ENCODE measurements at regions not wholly inside any gene's neighbourhood (a gene's known extent, or its start where the extent isn't known, plus 50 kb on each side); places are given as distances from the start of the nearest gene placed in this dataset.

DNA sequence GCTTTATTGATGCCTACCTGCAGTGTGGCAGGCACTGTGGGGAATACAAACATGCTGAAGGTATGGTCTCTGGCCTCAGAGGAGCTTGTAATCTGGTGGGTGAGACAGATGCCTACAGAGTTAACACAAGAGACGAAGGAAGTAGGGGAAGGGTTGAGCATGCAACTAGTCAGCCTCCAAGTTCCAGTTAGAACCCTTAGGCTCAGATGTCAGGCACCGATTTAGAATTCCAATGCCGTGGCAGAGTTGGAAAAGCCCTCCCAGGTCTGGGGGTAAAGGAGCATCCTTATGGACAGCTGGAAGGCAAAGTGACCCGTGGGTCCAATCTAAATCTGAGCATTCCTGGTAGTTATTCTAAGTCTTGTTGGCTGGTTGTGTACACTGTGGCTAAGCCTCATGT is 132.9 kb upstream of the GJB5 start:
- Mint-ChIP-seq H3K4me1 (no peaks in the 10 kb centered on the region), H3K27ac (ENCODE audit: low read depth) (no peak overlapping the region), H3K4me3 (no peak overlapping the region), H3K36me3 (ENCODE audit: insufficient read depth) (no peaks in the 10 kb centered on the region), H3K9me3 (no peaks in the 10 kb centered on the region), H3K27me3 (peaks cover 59% of the 10 kb centered on the region)
- ATAC-seq (replicated peaks; ENCODE audit: extremely low read depth, poor library complexity, severe bottlenecking) (no peak), DNase-seq (ENCODE audit: low spot score in 2 of 2) (no peak)

GRCh38 chr1:34625521-34626015 is 129.3 kb upstream of the GJB5 start:
- H3K9me3 Mint-ChIP-seq, result no peaks in the 10 kb centered on the region
- H3K36me3 Mint-ChIP-seq (ENCODE audit: insufficient read depth), result no peaks in the 10 kb centered on the region
- no peaks in the 10 kb centered on the region for H3K4me1 Mint-ChIP-seq
- H3K27ac Mint-ChIP-seq (ENCODE audit: low read depth), result no peak overlapping the region
- H3K4me3 Mint-ChIP-seq, result no peak overlapping the region
- DNase-seq (ENCODE audit: low spot score in 2 of 2) (no peak), ATAC-seq (replicated peaks; ENCODE audit: extremely low read depth, poor library complexity, severe bottlenecking) (no peak)
- peaks cover 29% of the 10 kb centered on the region for H3K27me3 Mint-ChIP-seq

DNA sequence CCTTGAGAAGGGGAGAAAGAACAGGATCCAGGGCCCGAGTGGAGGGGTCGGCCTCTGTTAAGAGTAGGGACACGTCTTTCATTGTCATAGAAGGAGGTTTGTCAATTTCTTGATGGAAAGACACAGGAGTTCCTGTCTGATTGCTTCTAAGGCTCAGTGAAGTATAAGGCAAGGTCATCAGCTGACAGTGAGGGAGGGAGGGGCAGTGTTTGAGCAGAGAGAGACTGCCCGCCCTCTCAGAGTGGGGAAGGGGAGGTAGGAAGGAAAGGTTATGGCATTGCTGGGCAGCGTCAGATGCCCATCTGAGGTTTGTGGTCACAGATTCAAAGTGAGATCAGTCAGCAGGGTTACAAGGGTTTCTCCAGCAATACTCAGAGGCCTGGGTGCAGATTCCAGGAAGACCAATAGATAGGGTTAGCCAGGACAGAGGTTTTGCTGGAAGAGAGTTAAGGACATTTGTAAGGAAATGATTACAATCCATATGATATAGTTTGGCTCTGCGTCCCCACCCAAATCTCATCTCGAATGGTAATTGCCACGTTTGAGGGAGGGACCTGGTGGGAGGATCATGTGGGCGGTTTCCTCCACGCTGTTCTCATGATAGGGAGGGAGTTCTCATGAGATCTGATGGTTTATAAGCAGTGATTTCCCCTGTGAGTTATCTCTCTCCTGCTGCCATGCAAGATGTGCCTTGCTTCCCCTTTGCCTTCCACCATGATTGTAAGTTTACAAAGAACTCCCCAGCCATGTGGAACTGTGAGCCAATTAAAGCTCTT is 127.2 kb upstream of the GJB5 start:
- Mint-ChIP-seq H3K4me1 (no peaks in the 10 kb centered on the region), H3K27ac (ENCODE audit: low read depth) (no peak overlapping the region), H3K36me3 (ENCODE audit: insufficient read depth) (no peaks in the 10 kb centered on the region), H3K4me3 (no peak overlapping the region), H3K9me3 (no peaks in the 10 kb centered on the region), H3K27me3 (peaks cover 18% of the 10 kb centered on the region)
- DNase-seq (ENCODE audit: low spot score in 2 of 2) (no peak), ATAC-seq (replicated peaks; ENCODE audit: extremely low read depth, poor library complexity, severe bottlenecking) (no peak)

DNA sequence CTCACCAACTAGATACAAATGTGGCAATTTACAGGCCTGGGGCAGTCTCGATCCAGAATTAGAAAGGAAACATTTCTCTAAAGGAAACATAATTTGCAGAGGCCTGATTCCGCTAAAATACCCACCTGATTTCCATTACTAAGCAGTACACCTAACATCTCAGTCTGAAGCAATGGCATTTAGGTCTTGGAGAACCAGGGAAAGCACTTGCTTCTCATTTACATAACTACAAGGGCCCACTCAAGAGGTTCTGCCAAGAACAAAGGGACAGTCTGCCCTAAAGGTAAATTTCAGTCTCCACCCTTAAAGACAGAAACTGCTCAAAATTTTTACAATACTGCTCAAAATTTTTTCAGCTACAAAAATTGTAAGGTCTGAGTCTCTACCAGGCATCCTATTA is 123.7 kb upstream of the GJB5 start:
- no peaks in the 10 kb centered on the region for H3K9me3 Mint-ChIP-seq
- DNase-seq (ENCODE audit: low spot score in 2 of 2), result no peak
- H3K4me3 Mint-ChIP-seq, result no peak overlapping the region
- no peak for ATAC-seq (replicated peaks; ENCODE audit: extremely low read depth, poor library complexity, severe bottlenecking)
- no peaks in the 10 kb centered on the region for H3K27me3 Mint-ChIP-seq
- H3K27ac Mint-ChIP-seq (ENCODE audit: low read depth), result no peak overlapping the region
- H3K36me3 Mint-ChIP-seq (ENCODE audit: insufficient read depth), result no peaks in the 10 kb centered on the region
- H3K4me1 Mint-ChIP-seq, result no peaks in the 10 kb centered on the region

DNA sequence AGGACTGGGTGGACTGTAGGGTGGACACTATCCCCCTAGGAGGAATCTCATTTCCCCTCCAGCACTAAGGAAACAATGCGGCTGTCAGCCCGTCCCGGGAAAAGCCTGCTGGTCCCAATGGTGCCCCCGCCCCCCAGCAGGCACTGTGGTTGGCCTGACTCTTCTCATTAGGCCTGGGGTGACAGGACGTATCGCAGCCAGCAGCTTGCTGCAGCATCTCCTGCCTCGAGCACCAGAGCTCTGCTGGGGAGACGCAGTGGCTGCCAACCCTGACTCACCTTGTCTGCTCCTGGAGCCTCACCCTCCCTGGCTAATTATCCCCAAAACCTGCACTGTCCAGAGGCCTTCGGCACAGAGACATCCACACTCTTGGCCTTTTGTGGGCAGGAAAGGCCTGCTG is 115.1 kb upstream of the GJB5 start:
- no peaks in the 10 kb centered on the region for H3K9me3 Mint-ChIP-seq
- no peak for ATAC-seq (replicated peaks; ENCODE audit: extremely low read depth, poor library complexity, severe bottlenecking)
- no peaks in the 10 kb centered on the region for H3K4me1 Mint-ChIP-seq
- no peaks in the 10 kb centered on the region for H3K36me3 Mint-ChIP-seq (ENCODE audit: insufficient read depth)
- H3K27me3 Mint-ChIP-seq, result peaks cover 28% of the 10 kb centered on the region
- no peak for DNase-seq (ENCODE audit: low spot score in 2 of 2)
- no peak overlapping the region for H3K4me3 Mint-ChIP-seq
- no peak overlapping the region for H3K27ac Mint-ChIP-seq (ENCODE audit: low read depth)

DNA sequence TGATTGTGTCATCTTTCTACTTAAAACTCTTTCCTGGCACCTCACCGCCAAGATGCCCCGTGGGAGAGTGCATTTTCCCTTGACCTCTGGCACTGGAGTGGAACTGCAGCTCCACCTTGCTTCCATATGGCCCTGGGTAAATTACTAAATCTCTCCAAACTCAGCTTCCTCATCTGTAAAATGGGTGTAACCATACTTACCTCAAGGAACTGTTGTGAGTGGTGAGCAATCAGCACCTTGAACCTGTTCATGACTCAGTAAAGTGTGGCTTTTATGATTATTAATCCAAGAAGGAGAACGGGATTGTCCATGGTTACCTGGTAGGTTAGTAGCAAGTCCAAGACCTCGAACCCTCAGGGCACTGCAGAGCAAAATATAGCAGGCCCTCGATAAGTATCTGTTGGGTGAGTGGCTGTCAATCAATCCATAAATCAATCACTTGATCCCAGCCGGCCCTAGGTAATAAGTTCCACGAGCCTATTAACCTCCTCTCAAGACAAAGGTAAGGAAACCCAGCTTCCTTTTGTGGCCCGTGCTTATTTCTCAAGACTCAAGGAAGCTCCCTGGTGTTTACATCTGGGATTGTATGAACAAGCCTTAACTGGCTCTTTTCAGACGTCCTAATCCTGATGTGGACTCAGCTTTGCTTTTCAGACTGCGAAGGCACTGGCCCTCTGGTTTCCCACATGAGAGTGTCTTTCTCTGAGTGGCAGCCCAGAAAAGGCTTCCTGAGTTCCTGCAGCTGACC is 114.0 kb upstream of the GJB5 start:
- Mint-ChIP-seq H3K4me1 (no peaks in the 10 kb centered on the region), H3K4me3 (no peak overlapping the region), H3K27ac (ENCODE audit: low read depth) (no peak overlapping the region), H3K9me3 (no peaks in the 10 kb centered on the region), H3K36me3 (ENCODE audit: insufficient read depth) (no peaks in the 10 kb centered on the region), H3K27me3 (peaks cover 39% of the 10 kb centered on the region)
- ATAC-seq (replicated peaks; ENCODE audit: extremely low read depth, poor library complexity, severe bottlenecking), result no peak
- DNase-seq (ENCODE audit: low spot score in 2 of 2), result no peak

- no peaks in the 10 kb centered on the region for H3K9me3 Mint-ChIP-seq
- H3K27me3 Mint-ChIP-seq, result peaks cover 51% of the 10 kb centered on the region
- ATAC-seq (replicated peaks; ENCODE audit: extremely low read depth, poor library complexity, severe bottlenecking) (no peak), DNase-seq (ENCODE audit: low spot score in 2 of 2) (no peak)
- H3K4me3 Mint-ChIP-seq, result no peak overlapping the region
- H3K27ac Mint-ChIP-seq (ENCODE audit: low read depth), result no peak overlapping the region
- H3K4me1 Mint-ChIP-seq, result no peaks in the 10 kb centered on the region
- no peaks in the 10 kb centered on the region for H3K36me3 Mint-ChIP-seq (ENCODE audit: insufficient read depth)
These were observed 112.2 kb upstream of the GJB5 start for GRCh38 chr1:34642679-34643078.

GRCh38 chr1:34645109-34645688 is 109.6 kb upstream of the GJB5 start:
- Mint-ChIP-seq H3K27ac (ENCODE audit: low read depth) (no peak overlapping the region), H3K4me1 (no peaks in the 10 kb centered on the region), H3K9me3 (no peaks in the 10 kb centered on the region), H3K4me3 (no peak overlapping the region), H3K27me3 (peaks cover 69% of the 10 kb centered on the region), H3K36me3 (ENCODE audit: insufficient read depth) (no peaks in the 10 kb centered on the region)
- no peak for DNase-seq (ENCODE audit: low spot score in 2 of 2)
- no peak for ATAC-seq (replicated peaks; ENCODE audit: extremely low read depth, poor library complexity, severe bottlenecking)

GRCh38 chr1:34645919-34646318 is 108.9 kb upstream of the GJB5 start:
- Mint-ChIP-seq H3K9me3 (no peaks in the 10 kb centered on the region), H3K4me1 (no peaks in the 10 kb centered on the region)
- no peak for ATAC-seq (replicated peaks; ENCODE audit: extremely low read depth, poor library complexity, severe bottlenecking)

GRCh38 chr1:34648501-34648900 is 106.3 kb upstream of the GJB5 start:
- Mint-ChIP-seq H3K4me1 (no peaks in the 10 kb centered on the region), H3K27ac (ENCODE audit: low read depth) (no peak overlapping the region), H3K9me3 (no peaks in the 10 kb centered on the region), H3K4me3 (no peak overlapping the region), H3K36me3 (ENCODE audit: insufficient read depth) (no peaks in the 10 kb centered on the region), H3K27me3 (peaks cover 71% of the 10 kb centered on the region)
- no peak for DNase-seq (ENCODE audit: low spot score in 2 of 2)
- ATAC-seq (replicated peaks; ENCODE audit: extremely low read depth, poor library complexity, severe bottlenecking), result no peak

More at GRCh38 chr1:34645919-34646318, 108.9 kb upstream of the GJB5 start:
- no peak overlapping the region for H3K4me3 Mint-ChIP-seq
- no peak for DNase-seq (ENCODE audit: low spot score in 2 of 2)
- no peaks in the 10 kb centered on the region for H3K36me3 Mint-ChIP-seq (ENCODE audit: insufficient read depth)
- H3K27me3 Mint-ChIP-seq, result peaks cover 70% of the 10 kb centered on the region
- H3K27ac Mint-ChIP-seq (ENCODE audit: low read depth), result no peak overlapping the region

DNA sequence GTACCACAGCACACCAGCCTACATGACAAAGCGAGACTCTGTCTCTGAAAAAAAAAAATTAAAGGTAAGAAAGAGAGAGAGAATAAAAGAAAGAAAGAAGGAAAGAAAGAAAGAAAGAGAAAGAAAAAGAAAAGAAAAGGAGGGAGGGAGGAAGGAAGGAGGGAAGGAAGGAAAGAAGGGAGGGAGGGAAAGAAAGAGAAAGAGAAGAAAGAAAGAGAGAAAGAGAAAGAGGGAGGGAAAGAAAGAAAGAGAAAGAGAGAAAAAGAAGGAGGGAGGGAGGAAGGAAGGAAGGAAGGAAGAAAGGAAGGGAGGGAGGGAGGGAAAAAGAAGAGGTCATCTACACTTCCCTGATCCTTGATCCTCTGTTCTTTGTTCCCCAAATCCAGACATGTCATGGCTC is 104.8 kb upstream of the GJB5 start:
- no peaks in the 10 kb centered on the region for H3K36me3 Mint-ChIP-seq (ENCODE audit: insufficient read depth)
- no peaks in the 10 kb centered on the region for H3K4me1 Mint-ChIP-seq
- no peaks in the 10 kb centered on the region for H3K9me3 Mint-ChIP-seq
- no peak overlapping the region for H3K4me3 Mint-ChIP-seq
- peaks cover 75% of the 10 kb centered on the region for H3K27me3 Mint-ChIP-seq
- no peak for ATAC-seq (replicated peaks; ENCODE audit: extremely low read depth, poor library complexity, severe bottlenecking)
- DNase-seq (ENCODE audit: low spot score in 2 of 2), result no peak
- H3K27ac Mint-ChIP-seq (ENCODE audit: low read depth), result no peak overlapping the region

GRCh38 chr1:34650800-34651199 is 104.0 kb upstream of the GJB5 start:
- H3K9me3 Mint-ChIP-seq, result no peaks in the 10 kb centered on the region
- no peaks in the 10 kb centered on the region for H3K4me1 Mint-ChIP-seq
- H3K27me3 Mint-ChIP-seq, result peaks cover 75% of the 10 kb centered on the region
- DNase-seq (ENCODE audit: low spot score in 2 of 2) (no peak), ATAC-seq (replicated peaks; ENCODE audit: extremely low read depth, poor library complexity, severe bottlenecking) (no peak)
- H3K27ac Mint-ChIP-seq (ENCODE audit: low read depth), result no peak overlapping the region
- no peak overlapping the region for H3K4me3 Mint-ChIP-seq
- H3K36me3 Mint-ChIP-seq (ENCODE audit: insufficient read depth), result no peaks in the 10 kb centered on the region

GRCh38 chr1:34653110-34653509 is 101.7 kb upstream of the GJB5 start:
- ATAC-seq (replicated peaks; ENCODE audit: extremely low read depth, poor library complexity, severe bottlenecking) (no peak), DNase-seq (ENCODE audit: low spot score in 2 of 2) (no peak)
- Mint-ChIP-seq H3K27ac (ENCODE audit: low read depth) (no peak overlapping the region), H3K9me3 (no peaks in the 10 kb centered on the region), H3K4me3 (no peak overlapping the region), H3K4me1 (no peaks in the 10 kb centered on the region), H3K36me3 (ENCODE audit: insufficient read depth) (no peaks in the 10 kb centered on the region), H3K27me3 (peaks cover 68% of the 10 kb centered on the region)
